ENCODE measurements at regions not wholly inside any gene's neighbourhood (a gene's known extent, or its start where the extent isn't known, plus 50 kb on each side); places are given as distances from the start of the nearest gene placed in this dataset.
A peak's percentile ranks its signal among the peaks of the same experiment; 100 is the strongest.
"Not testable (repeated sequence)": the region's sequence is repeated elsewhere in the genome, so short reads cannot be mapped to it uniquely, and the experiment has no call there.

DNA sequence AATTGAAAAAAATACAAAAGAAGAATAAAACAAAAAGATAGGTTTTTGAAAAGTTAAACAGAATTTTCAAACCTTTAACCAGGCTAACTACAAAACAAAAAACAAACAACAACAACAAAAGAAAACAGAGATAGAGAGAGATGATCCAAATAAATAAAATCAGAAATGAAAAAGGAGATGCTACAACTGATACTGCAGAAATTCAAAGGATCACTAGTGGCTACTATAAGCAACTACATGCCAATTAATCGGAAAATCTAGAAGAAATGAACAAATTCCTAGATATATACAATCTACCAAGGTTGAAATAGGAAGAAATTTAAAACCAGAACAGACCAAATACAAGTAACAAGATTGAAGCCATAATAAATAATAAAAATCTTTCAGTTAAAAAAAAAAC is 326.8 kb upstream of the VSTM2A start:
- DNase-seq (ENCODE audit: low spot score in 2 of 2) = no peak
- no peak for ATAC-seq
- peaks cover 0 to 19% of the 10 kb centered on the region in 2 donors for H3K36me3 Mint-ChIP-seq
- H3K27ac Mint-ChIP-seq = no peak overlapping the region
- H3K9me3 Mint-ChIP-seq = peaks cover 42 to 45% of the 10 kb centered on the region in 2 donors

DNA sequence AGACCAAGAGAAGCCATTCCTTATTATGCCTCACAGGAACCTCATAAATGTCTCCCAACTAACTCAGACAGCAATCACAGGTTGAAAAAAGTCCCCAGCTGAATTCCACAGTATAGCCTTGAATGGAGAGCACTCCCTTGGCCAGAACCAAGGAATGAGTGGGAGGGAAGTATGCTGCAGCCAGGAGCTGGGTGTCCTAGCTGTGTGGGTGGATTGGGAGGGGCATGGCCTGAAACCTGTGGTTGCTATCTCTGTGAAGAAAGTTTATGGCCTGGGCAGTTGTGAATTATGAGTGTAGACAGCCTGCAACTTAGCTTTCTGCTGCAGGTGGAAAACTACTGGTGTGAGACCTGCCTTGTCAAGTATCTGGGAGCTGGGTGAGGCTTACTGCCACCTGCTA is 316.1 kb upstream of the VSTM2A start:
- H3K27ac Mint-ChIP-seq; H3K36me3 Mint-ChIP-seq; DNase-seq (ENCODE audit: low spot score in 2 of 2); H3K9me3 Mint-ChIP-seq; ATAC-seq: not testable (repeated sequence)

DNA sequence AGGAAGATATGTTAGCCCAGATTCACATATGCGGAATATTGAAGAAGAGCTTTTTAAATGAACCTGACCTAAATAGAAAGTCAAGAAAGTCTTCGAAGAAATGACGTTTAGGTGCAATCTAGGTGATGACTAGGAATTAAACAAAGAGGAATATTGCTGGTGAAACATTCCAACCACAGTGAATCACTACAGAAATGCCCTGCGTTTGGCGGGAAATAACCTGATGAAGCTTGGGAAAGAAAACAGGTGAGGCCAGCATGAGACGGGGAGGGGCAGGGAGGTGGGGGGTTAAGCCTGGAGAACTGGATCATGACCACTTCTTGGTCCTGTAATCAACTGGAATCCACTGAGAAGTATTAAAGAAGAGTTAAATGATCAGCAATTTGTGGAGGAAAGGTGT is 299.4 kb upstream of the VSTM2A start:
- ATAC-seq (no peak), DNase-seq (ENCODE audit: low spot score in 2 of 2) (no peak)
- Mint-ChIP-seq H3K36me3 (no peaks in the 10 kb centered on the region), H3K27ac (no peak overlapping the region), H3K9me3 (peaks cover 35 to 41% of the 10 kb centered on the region in 2 donors)

DNA sequence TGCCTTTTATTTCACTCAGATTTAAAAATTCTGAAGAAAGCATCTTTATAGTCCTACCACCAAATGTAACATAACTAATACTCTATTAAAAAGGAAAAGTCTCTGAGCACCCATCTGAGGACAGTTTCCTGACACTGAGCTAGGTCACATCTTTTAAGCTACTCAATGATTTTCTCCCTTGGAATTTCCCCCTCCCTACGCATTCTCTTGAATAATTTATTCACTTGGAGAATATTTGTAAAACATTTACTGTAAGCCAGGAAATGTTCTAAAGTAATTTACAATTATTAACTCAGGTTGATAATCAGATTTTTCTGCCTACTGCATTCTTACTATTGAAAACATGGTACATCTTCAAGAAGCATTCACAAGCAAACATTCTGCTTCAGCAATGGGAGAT is 297.2 kb upstream of the VSTM2A start:
- Mint-ChIP-seq H3K9me3 (peaks cover 32 to 37% of the 10 kb centered on the region in 2 donors), H3K27ac (no peak overlapping the region)
- no peak for ATAC-seq

DNA sequence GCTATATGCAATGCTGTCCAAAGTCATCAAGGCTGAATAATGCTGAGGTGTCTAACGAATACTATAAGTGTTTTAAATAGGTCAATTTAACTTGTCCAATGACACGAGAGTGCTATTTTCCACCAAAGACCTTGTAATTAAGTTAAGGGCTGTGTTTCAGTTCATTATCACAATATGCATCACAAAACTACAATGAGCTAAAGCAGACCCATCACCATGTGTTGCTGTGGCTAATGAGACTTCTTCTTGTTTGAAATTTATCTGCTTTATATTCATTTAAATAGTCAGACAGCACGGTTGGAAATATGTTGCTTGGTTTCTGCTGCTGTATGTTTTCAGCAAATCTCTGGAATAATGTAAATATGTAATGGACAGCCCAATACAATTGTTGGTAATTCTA is 292.5 kb upstream of the VSTM2A start:
- peaks cover 0 to 4% of the 10 kb centered on the region in 2 donors for H3K36me3 Mint-ChIP-seq
- DNase-seq (ENCODE audit: low spot score in 2 of 2) (no peak), ATAC-seq (no peak)
- no peak overlapping the region for H3K27ac Mint-ChIP-seq
- H3K9me3 Mint-ChIP-seq = peaks cover 15 to 20% of the 10 kb centered on the region in 2 donors

More for the DNA sequence above, 297.2 kb upstream of the VSTM2A start:
- H3K36me3 Mint-ChIP-seq = no peaks in the 10 kb centered on the region
- no peak for DNase-seq (ENCODE audit: low spot score in 2 of 2)

DNA sequence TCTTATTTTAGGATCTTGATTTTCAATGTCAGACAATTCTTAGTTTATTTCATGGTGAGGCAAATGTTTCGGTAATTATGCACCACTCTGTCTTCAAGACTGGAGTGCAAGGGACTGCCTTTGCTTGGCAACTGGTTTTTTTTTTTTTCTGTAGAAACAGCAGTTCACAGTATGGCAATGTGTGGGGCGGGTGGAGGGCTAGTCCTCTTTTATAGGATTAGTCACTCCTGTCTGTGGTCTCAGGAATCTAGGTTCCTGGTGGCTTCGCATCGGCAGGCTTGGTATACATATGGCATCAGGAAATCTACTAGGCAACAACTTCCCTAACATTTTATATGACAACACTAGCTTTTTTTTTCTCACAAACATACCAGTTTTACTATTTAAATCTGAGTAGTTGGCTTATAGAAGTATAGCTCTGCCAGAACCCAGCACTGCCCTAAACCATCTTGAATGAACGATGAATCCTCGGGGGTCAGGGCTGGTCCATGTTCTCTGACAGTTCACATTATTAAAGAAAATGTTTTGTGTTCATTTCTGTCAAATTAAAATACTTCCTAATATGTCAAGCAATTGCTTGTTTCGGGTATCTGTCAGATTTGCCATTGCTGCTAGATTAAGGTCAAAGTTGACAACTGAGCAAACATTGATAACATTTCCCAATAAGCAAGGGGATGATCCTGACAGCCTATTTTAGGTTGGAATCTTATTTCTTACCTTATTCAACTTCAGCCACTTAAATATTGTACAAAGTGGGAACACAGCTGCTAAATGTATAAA is 289.7 kb upstream of the VSTM2A start:
- ATAC-seq = no peak
- Mint-ChIP-seq H3K9me3 (peaks cover 4 to 7% of the 10 kb centered on the region in 2 donors), H3K36me3 (peaks cover 0 to 4% of the 10 kb centered on the region in 2 donors), H3K27ac (no peak overlapping the region)
- no peak for DNase-seq (ENCODE audit: low spot score in 2 of 2)

DNA sequence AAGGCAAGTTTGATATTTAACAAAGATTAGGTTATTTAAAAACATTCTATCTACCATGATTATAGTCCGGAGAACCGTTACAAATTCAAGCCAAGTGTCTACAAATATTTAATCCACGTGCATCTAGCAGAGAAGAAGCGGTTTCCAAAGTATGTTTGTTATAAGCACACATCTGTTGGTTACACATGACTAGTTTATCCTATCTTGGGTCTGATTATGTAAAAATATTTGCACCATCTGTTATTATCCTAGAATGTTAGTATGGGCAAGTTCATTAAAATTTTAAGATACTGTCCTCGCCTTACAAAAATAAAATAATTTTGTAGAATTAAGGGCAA is 289.2 kb upstream of the VSTM2A start:
- ATAC-seq = no peak
- DNase-seq (ENCODE audit: low spot score in 2 of 2) = no peak
- Mint-ChIP-seq H3K36me3 (peaks cover 0 to 4% of the 10 kb centered on the region in 2 donors), H3K27ac (no peak overlapping the region), H3K9me3 (peaks cover 7 to 8% of the 10 kb centered on the region in 2 donors)

DNA sequence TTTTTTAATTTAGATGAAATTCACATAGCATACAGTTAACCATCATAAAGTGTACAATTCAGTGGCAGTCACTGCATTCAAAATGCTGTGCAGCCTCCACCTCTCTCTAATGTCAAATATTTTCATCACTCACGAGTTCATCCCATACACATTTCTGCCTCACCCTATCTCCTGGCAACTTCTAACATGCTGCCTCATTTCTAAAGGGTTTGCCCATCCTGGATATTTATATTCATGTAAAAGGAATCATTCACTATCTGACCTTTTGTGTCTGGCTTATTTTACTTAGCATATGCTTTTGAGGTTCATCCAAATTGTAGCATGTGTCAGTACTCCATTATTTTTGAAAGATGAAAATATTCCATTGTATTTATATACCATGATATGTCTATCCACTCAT is 286.9 kb upstream of the VSTM2A start:
- Mint-ChIP-seq H3K36me3 (peaks cover 0 to 4% of the 10 kb centered on the region in 2 donors), H3K9me3 (peaks cover 7 to 8% of the 10 kb centered on the region in 2 donors), H3K27ac (no peak overlapping the region)
- ATAC-seq = no peak
- no peak for DNase-seq (ENCODE audit: low spot score in 2 of 2)

DNA sequence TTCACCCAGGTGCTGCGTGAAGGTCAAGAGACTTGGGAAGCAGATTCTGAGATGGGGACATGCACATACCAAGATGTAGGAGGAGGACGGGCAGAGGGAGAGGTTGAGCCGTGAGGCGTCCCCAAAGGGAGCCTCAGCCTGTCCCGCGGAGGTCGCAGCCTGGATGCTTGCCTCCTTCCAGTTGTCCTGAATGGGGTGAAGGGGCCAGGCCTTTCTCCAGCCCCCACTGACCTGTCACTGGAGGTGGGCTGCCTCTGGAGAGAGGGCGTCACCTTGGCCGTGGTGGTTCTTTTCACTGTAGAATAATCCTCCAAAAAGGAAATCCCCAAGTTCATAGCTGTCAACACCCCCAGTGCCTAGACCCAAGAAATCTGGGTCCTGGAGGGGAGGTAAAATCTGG is 283.0 kb upstream of the VSTM2A start:
- Mint-ChIP-seq H3K36me3 (peaks cover 0 to 7% of the 10 kb centered on the region in 2 donors), H3K27ac (no peak overlapping the region), H3K9me3 (peaks cover 3 to 8% of the 10 kb centered on the region in 2 donors)
- ATAC-seq = no peak
- DNase-seq (ENCODE audit: low spot score in 2 of 2) = no peak

DNA sequence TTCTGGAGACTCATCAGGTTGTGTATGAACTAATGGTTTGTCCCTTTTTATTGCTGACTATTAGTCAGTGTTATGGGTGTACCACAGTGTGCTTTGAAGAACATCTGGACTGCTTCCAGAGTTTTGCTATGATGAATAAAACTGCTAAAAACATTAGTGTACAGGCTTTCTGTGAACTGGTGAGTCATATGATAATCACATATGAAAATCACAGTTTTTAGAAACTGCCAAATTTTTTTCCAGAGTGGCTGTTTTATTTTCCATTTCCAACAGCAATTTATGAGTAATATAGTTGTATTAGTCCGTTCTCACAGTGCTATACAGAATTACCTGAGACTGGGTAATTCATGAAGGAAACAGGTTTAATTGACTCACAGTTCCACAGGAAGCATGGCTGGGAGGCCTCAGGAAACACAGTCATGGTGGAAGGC is 281.2 kb upstream of the VSTM2A start:
- H3K9me3 Mint-ChIP-seq = peaks cover 9 to 13% of the 10 kb centered on the region in 2 donors
- no peak for DNase-seq (ENCODE audit: low spot score in 2 of 2)
- H3K36me3 Mint-ChIP-seq = peaks cover 0 to 7% of the 10 kb centered on the region in 2 donors
- H3K27ac Mint-ChIP-seq = no peak overlapping the region
- ATAC-seq = peak in 1 of 2 donors; percentile 35

DNA sequence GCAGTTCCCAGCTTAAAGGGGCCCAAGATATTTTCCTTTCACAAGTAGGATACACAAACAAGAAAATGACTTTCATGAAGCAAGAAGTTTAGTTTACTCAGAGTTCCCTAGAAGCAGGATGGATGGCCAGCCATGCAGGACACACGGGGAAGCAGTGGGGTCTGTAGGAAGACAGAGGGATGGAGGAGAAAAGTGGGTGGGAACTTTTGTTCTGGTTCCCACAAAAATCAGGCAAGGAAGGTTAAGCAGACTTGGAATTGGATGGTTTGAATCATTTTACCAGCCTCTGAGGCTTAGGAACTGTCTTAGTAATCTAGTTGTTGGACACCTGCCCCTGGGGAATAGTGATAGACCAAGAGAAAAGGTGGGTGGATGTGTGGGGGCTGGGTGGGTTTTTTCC is 263.3 kb upstream of the VSTM2A start:
- Mint-ChIP-seq H3K27ac (no peak overlapping the region), H3K36me3 (no peaks in the 10 kb centered on the region), H3K9me3 (peaks cover 22 to 32% of the 10 kb centered on the region in 2 donors)
- ATAC-seq (no peak), DNase-seq (ENCODE audit: low spot score in 2 of 2) (no peak)

DNA sequence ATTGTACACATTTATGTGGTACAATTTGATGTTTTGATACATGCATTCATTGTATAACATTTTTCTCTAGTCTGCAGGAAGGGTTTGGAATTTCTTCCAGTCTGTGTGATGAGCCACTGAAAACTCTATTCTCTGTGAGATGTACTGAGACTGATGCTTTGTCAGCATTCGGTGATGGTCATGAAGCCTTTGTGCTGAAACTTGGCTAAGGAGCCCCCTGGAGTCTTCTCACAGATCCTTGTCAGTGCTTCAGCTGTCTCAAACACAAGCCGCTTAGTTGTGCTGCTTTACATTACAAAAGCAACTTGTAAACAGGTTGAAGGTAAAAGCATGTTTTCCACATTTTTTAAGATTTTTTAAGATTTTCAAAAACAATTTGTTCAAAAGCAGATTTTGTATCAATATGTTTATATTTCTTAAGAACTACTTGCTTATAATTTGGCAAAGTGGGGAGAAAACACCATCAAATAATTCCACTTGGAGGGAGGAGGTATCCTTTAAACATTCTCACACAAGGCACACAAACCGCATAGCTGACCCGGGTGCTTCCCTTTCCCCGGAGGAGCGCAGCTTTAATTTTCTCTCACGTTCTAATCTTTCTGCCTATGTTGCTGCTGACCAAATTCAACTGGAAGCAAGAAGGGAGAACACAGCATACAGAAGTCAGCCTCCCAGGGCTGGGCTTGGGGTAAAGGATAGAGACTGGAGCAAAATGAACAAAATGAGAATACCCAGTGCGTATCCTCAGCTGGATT is 249.8 kb upstream of the VSTM2A start:
- no peak overlapping the region for H3K27ac Mint-ChIP-seq
- ATAC-seq (no peak), DNase-seq (ENCODE audit: low spot score in 2 of 2) (no peak)
- peaks cover 0 to 9% of the 10 kb centered on the region in 2 donors for H3K36me3 Mint-ChIP-seq
- peaks cover 20 to 23% of the 10 kb centered on the region in 2 donors for H3K9me3 Mint-ChIP-seq

DNA sequence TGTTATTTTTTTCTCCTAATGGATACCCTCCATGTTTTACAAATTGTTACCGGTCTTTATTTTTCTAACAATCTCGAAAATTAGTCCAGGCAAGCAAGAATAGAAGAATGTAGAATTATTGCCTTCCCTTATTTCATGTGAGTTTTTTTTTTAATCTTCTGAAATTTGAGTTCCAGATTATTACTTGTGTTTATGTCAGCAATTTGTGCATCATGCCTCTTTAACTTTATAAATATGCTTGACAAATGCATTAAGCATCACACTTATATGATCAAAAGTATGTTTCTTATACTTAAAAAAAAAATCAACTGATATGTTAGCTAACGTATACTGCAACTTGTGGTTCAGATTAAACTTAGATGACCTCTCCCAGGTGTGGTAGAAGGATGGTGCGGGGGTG is 242.7 kb upstream of the VSTM2A start:
- H3K36me3 Mint-ChIP-seq = peaks cover 0 to 7% of the 10 kb centered on the region in 2 donors
- ATAC-seq = no peak

DNA sequence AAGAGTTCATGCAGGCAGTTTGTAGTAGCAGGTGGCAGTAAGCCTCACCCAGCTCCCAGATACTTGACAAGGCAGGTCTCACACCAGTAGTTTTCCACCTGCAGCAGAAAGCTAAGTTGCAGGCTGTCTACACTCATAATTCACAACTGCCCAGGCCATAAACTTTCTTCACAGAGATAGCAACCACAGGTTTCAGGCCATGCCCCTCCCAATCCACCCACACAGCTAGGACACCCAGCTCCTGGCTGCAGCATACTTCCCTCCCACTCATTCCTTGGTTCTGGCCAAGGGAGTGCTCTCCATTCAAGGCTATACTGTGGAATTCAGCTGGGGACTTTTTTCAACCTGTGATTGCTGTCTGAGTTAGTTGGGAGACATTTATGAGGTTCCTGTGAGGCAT is 226.2 kb upstream of the VSTM2A start:
- H3K36me3 Mint-ChIP-seq; H3K27ac Mint-ChIP-seq; DNase-seq (ENCODE audit: low spot score in 2 of 2); ATAC-seq; H3K9me3 Mint-ChIP-seq: not testable (repeated sequence)

More for the DNA sequence above, 242.7 kb upstream of the VSTM2A start:
- H3K9me3 Mint-ChIP-seq = peaks cover 18 to 20% of the 10 kb centered on the region in 2 donors
- DNase-seq (ENCODE audit: low spot score in 2 of 2) = no peak
- no peak overlapping the region for H3K27ac Mint-ChIP-seq

DNA sequence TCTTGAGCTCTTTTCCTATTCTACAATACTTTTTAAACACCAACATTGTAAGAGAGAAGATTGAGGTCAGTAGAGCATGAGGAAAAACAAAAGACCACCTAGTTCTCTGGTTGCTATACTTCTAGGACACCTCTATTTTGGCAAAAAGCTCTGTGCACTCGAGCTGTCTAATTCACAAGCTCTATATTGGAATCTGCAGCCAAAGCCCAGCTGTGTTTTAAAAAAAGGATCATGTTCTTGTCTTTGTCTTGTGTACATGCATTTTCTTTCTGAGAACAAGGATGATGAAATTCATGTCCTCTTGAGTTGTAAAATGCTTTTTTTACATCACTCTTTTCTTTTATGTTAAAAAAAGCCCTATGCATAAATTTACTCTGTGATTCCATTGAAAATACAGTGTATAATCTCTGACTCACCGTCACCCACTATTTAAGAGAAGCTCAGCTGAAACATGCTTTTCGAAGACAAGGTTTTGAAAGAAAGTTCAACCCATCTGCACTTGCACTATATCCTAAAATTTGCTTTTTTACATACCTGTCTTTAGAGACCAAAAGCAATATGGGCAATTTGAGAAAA is 215.5 kb upstream of the VSTM2A start:
- ATAC-seq (no peak), DNase-seq (ENCODE audit: low spot score in 2 of 2) (no peak)
- peaks cover 0 to 5% of the 10 kb centered on the region in 2 donors for H3K36me3 Mint-ChIP-seq
- no peak overlapping the region for H3K27ac Mint-ChIP-seq
- peaks cover 14 to 18% of the 10 kb centered on the region in 2 donors for H3K9me3 Mint-ChIP-seq

DNA sequence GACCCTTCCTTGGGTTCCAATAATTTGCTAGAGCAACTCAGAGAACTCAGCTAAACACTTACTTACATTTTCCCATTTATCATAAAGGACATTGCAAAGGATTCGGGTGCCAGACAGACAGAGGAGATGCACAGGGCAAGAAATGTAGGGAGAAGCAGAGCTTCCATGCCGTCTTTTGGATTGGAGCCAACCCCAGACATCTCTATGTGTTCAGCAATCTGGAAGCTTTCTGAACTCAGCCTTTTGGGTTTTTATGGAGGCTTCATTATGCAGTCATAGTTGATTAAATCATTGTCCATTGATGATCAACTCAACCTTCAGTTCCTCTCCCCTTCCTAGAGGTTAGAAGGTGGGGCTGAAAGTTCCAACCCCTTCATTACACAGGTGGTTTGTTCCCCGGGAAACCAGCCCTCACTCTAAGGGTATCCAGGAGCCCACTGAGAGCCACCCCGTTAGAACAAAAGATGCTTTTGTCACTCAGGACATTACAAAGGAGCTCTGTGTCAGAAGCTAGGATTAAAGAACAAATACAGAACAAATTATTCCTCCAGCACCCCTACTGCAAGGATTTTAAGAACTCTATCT is 211.9 kb upstream of the VSTM2A start:
- DNase-seq (ENCODE audit: low spot score in 2 of 2) (no peak), ATAC-seq (no peak)
- Mint-ChIP-seq H3K9me3 (peaks cover 12 to 13% of the 10 kb centered on the region in 2 donors), H3K36me3 (no peaks in the 10 kb centered on the region), H3K27ac (no peak overlapping the region)

DNA sequence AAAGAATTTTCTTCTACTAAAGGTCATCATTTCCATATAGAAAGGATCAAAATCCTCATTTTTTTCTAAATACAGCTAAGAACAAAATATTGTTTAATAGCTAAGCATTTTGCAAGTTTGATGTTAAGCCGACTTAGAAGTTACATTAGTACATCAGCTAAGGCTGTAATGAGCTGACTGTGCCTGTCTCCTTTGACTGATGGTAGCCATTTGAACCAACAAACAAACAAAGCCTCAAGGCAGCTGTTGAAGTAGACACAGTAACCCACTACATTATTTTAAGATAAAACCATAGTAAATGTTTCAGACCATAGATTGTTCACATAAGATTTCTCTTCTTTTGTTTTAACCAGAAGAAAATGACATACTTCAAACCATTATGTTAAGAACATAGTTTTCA is 210.9 kb upstream of the VSTM2A start:
- Mint-ChIP-seq H3K27ac (no peak overlapping the region), H3K36me3 (no peaks in the 10 kb centered on the region), H3K9me3 (peaks cover 14 to 15% of the 10 kb centered on the region in 2 donors)
- DNase-seq (ENCODE audit: low spot score in 2 of 2) = no peak
- ATAC-seq = no peak
